Pons (tissue), 1 donor: ENCODE measurements at regions not wholly inside any gene's neighbourhood (a gene's known extent, or its start where the extent isn't known, plus 50 kb on each side); places are given as distances from the start of the nearest gene placed in this dataset.

Experiments
- DNase-seq: peaks from one replicate; pipeline ENCODE4 v3.0.0-alpha.2; 2016; ENCODE audit warnings: low spot score

DNA sequence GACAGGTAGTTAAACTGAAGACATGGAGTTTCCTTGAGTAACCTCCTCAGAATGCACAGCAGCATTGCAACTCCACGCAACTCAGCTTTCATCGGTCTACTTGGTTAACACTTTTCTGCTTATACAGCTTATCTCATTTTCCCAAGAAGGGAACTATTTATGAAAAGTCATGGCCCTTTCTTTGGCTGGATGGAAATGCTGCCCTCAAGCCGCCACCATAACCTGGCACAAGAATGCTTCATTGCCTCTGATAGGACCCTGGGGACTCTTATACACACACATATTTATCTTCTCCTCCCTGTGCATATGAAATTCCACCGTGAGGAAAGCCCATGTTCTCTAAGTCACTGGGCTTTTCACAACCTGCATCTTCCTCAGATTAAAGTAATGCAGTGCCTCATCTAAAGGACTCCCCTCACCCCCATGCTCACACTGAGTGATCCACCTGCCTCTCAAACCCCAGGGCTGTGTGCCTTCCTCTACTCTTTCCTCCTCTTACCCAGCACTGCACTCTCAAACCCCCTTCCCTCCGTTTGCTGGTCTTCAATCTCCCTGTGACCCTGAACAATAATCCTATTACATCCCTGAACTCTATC is 192.0 kb upstream of the HNRNPA3 start:
- DNase-seq = no peak

GRCh38 chr2:177021706-177022343 is 190.8 kb upstream of the HNRNPA3 start:
- DNase-seq = no peak

- DNase-seq = no peak
Observed at GRCh38 chr2:177024765-177025164, 187.8 kb upstream of the HNRNPA3 start.

DNA sequence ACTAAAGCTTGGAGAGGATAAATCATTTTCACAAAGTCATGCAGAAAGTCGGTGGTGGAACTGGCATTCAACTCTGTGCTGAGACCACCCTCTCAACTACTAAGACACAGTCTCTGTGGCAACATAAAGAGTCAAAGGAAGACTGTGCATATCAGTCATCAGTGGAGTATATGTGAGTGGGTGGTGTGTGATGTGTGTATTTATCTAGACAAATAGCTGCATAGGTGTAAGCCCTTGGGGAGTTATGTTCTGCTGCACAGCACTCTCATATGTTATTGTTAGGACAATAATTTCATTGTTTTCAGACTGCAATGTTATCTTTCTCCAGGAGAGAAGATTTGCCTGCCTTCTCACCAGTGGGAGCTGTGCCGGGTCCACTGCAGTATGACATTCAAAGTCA is 186.3 kb upstream of the HNRNPA3 start:
- no peak for DNase-seq

GRCh38 chr2:177026956-177027355 is 185.6 kb upstream of the HNRNPA3 start:
- DNase-seq = no peak

GRCh38 chr2:177028296-177028695 is 184.3 kb upstream of the HNRNPA3 start:
- DNase-seq = no peak

- no peak for DNase-seq
Observed at GRCh38 chr2:177029075-177029474, 183.5 kb upstream of the HNRNPA3 start.

DNA sequence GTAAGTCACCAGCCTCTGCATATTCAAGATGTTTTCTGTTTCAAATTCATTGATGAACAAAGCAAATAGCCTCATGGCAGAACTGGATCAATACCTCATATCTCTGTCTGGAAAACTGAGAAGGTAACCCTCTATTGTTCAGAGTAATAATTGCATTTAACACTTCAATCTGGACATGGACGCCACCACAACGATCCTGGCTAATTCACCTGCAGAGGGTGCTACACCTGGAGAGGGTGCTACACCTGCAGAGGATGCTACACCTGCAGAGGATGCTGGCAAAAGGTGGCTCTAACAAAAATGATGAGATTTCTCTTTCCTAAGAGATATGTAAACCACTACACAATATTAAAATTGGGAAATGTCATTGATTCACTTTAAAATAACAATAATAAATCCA is 183.1 kb upstream of the HNRNPA3 start:
- no peak for DNase-seq

DNA sequence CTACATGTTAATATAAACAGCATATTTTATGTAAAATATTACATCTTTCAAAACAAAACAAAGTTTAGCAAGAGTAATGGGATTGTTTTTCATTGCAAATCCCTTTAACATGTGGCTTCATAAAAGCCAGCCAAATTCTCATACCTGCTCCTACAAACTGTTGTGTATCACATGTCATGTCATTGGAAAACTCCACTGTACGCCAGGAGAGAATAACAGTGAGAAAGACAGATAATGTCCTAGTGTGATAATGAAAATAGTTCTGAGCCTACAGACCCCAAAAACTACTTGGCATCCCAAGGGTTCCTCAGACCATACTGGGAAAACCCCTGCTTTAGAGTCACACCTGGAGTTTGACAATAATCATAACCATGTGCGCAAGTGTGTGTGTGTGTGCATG is 182.7 kb upstream of the HNRNPA3 start:
- DNase-seq = no peak

DNA sequence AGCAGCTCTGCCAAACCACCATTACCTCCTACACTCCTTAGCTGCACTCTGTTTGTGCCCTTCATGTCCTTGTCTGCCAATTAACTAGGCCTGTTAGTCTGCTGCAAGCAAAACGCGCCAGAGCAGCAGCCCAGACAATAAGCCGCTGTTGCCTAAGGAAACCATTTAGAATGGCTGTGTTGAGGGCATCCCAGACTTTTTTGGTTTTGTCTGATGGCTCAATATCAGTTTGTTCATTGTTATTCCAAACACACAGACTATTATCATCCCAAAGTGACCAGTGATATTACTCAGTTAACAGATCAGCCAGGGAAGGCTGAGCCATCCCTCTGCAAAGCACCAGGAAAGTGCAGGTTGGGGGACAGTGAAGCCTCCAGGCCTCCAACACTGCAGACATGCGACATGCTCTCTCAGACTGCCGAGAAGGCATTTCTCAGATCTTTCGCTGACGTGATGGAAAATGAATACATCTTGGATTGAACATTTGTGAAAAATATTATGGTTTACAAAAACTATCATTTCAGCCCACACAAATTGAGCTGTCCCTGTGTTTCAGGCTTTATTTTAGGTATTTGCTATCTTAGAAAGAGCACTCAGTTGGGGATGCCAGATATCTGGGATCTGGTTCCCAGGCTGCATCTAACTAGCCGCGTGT is 182.0 kb upstream of the HNRNPA3 start:
- DNase-seq = peak; percentile 65

DNA sequence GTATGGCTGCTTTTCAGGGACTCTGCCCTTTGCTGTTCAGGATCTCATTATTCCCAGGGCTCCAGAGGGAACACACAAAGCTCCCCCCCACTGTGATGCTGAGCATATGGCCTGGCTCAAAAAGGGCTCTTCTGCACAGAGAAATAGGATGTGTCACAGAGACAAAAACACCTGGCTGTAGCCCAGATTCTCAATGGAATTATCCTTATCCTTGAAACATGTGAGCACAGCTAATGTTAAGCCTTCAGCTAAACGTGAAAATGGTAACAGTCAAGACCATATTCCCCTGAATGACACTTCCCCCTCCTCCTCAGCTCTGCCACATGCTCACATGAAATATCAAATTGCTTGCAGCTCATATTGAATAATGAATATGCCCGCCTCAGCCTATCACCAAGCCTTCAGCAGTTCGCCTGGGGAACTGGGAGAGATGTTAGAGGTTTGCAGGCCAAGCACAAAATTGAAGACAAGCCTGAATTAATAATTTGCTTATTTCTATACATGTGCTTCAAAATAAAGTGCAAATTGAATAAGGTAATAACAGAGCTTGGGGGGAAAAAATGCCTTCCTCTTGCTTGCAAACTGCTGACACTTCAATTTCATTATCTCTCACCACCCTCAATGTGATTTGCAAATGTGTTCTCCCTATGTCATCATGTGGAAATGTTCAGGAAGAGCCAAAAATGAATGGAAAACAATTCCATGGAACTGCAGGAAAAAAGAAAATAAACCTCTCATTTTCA is 181.0 kb upstream of the HNRNPA3 start:
- DNase-seq = peak; percentile 1

GRCh38 chr2:177036747-177037146 is 175.8 kb upstream of the HNRNPA3 start:
- DNase-seq = no peak

DNA sequence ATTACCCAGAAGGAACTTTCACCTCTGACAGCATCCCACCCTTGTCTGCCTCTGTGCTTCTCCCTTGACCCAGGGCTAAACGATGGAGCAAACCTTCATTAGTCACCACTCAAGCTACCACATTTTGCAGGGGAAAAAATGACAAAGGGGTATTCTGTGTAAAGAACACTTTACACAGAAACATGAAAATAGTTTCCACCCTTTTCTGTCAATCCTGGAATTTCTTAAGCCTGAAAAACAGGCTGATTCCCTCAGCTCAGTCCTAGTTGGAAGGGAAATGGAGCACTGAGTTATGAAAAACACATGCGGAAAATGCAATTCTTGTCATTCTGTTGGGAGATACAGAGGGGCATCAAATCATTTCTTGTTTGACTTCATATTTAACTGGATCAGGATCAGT is 175.0 kb upstream of the HNRNPA3 start:
- no peak for DNase-seq

GRCh38 chr2:177038787-177039484 is 173.7 kb upstream of the HNRNPA3 start:
- no peak for DNase-seq

- no peak for DNase-seq
Observed at GRCh38 chr2:177042311-177042710, 170.3 kb upstream of the HNRNPA3 start.

DNA sequence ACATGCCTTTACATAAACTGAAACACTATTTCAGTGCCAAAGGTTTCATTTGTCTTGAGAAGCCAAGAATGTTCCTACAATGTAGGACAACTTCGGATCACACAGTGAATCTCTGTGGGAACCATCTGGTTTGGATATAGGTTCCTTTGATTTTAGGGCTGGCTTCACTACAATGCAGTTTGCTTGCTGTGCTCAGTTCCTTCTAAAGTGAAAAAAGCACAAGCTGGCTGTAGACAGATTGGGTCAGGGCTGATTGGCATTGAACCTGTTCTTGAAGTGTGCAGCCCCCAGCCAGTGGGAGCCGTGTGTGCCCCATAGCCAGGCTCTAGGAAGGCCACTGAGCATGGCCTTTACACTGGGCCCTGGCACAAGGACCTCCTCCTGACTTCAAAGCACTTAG is 167.9 kb upstream of the HNRNPA3 start:
- no peak for DNase-seq

DNA sequence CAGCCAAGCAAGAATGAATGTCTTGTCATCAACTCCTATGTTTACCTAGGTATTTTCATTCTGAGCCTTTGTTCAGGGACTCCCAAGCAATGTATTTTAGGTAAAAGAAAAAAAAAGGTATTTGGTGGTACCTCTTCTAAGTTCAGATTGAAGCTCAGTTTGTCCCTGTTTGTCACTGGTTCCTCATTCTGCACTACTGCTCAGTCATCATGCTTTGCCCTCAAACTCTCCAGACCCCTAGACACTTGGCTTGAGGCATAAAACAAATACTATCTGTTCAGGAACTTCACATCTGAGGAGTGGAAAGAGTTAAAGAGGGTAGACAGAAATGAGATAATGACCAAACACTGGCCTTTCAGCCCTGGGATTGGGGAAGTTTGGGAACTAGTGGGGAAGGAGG is 163.6 kb upstream of the HNRNPA3 start:
- DNase-seq = no peak

DNA sequence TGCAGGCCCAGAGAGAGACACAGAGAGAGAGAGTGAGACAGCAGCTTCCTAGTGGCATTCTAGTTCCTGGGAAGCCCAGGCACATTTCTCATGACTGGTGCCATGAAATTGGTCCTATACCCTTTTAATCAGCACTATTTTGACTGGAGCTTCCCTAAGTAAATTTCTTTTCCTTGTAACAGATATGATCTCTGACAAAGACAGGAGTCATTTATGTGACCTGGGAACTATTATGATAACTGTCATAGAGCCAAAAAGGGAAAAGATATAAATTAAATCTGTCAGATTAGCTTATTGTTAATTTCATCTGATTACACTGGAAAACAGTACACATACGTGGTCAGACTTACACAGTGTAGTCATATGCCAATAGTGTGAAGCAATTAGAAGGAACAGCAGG is 161.3 kb upstream of the HNRNPA3 start:
- DNase-seq = no peak

DNA sequence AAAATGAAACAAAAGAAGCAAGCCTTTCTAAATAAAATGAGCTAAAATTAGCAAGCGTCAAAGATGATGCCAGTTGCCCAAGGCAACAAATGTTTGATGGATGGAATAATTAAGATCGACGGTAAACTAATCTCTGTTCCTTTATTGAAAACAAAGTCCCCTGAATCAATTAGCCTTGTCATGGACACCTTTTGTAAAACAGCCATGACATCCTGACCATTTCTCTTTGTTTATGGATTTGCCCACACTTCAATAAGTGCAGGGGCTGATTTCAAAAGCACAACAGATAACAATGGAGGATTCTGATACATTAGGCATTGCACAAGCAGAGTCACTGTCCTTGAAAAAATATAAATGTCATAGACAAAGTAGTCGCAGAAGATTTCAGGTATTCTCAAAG is 160.1 kb upstream of the HNRNPA3 start:
- no peak for DNase-seq

- no peak for DNase-seq
Observed at GRCh38 chr2:177053038-177053437, 159.6 kb upstream of the HNRNPA3 start.

GRCh38 chr2:177053716-177054115 is 158.9 kb upstream of the HNRNPA3 start:
- DNase-seq = no peak

- DNase-seq = no peak
Observed at GRCh38 chr2:177056481-177056929, 156.1 kb upstream of the HNRNPA3 start.
